MCF 10A (cell line): ENCODE measurements at regions not wholly inside any gene's neighbourhood (a gene's known extent, or its start where the extent isn't known, plus 50 kb on each side); places are given as distances from the start of the nearest gene placed in this dataset.

Source experiments
- BruUV-seq: library from RNA; stranded (reverse); fragments of 400-500 nt; replicated peaks from 2 replicates; lab custom pipeline; 2021; lab: Mats Ljungman, UMichigan
- CTCF ChIA-PET: fragments of 300-600 bp; sonication (Branson Sonifier 250); formaldehyde crosslinking; extraction: SDS; loops from one replicate; lab custom pipeline; 2021; ENCODE audit warnings: antibody characterized with exemption, inconsistent platforms; lab: Yijun Ruan, JAX
- POLR2A ChIA-PET: fragments of 300-600, 350-650 bp; sonication (Branson Sonifier 250); formaldehyde crosslinking; extraction: SDS; loops from one replicate; lab custom pipeline; 2020; ENCODE audit warnings: antibody characterized with exemption, inconsistent platforms; lab: Yijun Ruan, JAX
- DNase-seq: peaks from one replicate; pipeline ENCODE4 v3.0.0-alpha.2; 2018; ENCODE audit not compliant: unreplicated experiment
- H3K27ac Mint-ChIP-seq: one replicate; pipeline ENCODE4 v1.8.0; 2022; ENCODE audit warnings: mild to moderate bottlenecking, low read depth, mixed read lengths; ENCODE audit not compliant: unreplicated experiment
- H3K27me3 Mint-ChIP-seq: one replicate; pipeline ENCODE4 v1.8.0; 2022; ENCODE audit warnings: mixed read lengths; ENCODE audit not compliant: insufficient read depth, unreplicated experiment
- H3K36me3 Mint-ChIP-seq: one replicate; pipeline ENCODE4 v1.8.0; 2022; ENCODE audit warnings: mild to moderate bottlenecking, moderate library complexity, mixed read lengths; ENCODE audit not compliant: insufficient read depth, unreplicated experiment
- H3K4me1 Mint-ChIP-seq: one replicate; pipeline ENCODE4 v1.8.0; 2022; ENCODE audit warnings: mixed read lengths; ENCODE audit not compliant: insufficient read depth, unreplicated experiment
- H3K4me3 Mint-ChIP-seq: one replicate; pipeline ENCODE4 v1.8.0; 2022; ENCODE audit warnings: mild to moderate bottlenecking, moderate library complexity, mixed read lengths; ENCODE audit not compliant: unreplicated experiment
- H3K9me3 Mint-ChIP-seq: one replicate; pipeline ENCODE4 v1.8.0; 2022; ENCODE audit warnings: mixed read lengths; ENCODE audit not compliant: unreplicated experiment
- intact Hi-C: fragments of 100-400 bp; cut with micrococcal nuclease; formaldehyde crosslinking; loops from 2 replicates; pipeline ENCODE4 v1.14.1; 2022
- TF ChIP-seq, protein P1 (sequence below): fragments of 200-600 bp; IDR thresholded peaks from one replicate; pipeline ENCODE4 v1.8.0; 2022; ENCODE audit warnings: antibody characterized with exemption, mild to moderate bottlenecking; ENCODE audit not compliant: unreplicated experiment

GRCh38 chr9:104263942-104264341 lies 169.8 kb downstream of the SMC2 start:
- TF ChIP-seq, protein P1, sequence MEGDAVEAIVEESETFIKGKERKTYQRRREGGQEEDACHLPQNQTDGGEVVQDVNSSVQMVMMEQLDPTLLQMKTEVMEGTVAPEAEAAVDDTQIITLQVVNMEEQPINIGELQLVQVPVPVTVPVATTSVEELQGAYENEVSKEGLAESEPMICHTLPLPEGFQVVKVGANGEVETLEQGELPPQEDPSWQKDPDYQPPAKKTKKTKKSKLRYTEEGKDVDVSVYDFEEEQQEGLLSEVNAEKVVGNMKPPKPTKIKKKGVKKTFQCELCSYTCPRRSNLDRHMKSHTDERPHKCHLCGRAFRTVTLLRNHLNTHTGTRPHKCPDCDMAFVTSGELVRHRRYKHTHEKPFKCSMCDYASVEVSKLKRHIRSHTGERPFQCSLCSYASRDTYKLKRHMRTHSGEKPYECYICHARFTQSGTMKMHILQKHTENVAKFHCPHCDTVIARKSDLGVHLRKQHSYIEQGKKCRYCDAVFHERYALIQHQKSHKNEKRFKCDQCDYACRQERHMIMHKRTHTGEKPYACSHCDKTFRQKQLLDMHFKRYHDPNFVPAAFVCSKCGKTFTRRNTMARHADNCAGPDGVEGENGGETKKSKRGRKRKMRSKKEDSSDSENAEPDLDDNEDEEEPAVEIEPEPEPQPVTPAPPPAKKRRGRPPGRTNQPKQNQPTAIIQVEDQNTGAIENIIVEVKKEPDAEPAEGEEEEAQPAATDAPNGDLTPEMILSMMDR, result no peak
- Mint-ChIP-seq H3K27ac (no peak overlapping the region), H3K27me3 (no peaks in the 10 kb centered on the region), H3K4me3 (no peak overlapping the region), H3K36me3 (no peaks in the 10 kb centered on the region), H3K9me3 (no peaks in the 10 kb centered on the region), H3K4me1 (no peaks in the 10 kb centered on the region)
- BruUV-seq, result no TSS peak
- ChIA-PET CTCF (no interaction called here), POLR2A (no interaction called here)
- intact Hi-C loops, result no loop called here
- DNase-seq, result no peak

DNA sequence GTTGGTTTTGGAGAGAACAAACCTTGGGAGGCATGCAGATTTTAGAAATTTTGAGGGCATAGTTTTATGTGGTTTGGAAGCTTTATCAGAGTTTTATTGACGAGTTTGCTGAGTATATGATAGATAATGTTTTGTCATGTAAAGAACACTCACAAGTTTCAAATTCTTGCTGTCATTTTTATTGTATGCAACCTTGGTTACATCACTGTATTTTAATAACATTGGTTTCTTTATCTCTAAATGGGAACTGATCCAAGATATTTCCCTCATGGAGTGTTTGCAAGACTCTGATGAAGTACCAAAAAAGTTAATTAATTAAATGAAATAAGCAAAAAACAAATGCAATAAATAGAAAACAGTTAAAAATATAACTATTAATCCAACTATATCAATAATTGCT lies 170.3 kb downstream of the SMC2 start:
- ChIA-PET POLR2A (no interaction called here), CTCF (no interaction called here)
- Mint-ChIP-seq H3K27me3 (no peaks in the 10 kb centered on the region), H3K27ac (no peak overlapping the region), H3K36me3 (no peaks in the 10 kb centered on the region), H3K4me1 (no peaks in the 10 kb centered on the region), H3K9me3 (no peaks in the 10 kb centered on the region), H3K4me3 (no peak overlapping the region)
- intact Hi-C loops, result no loop called here
- TF ChIP-seq, protein P1, result no peak
- BruUV-seq, result no TSS peak
- DNase-seq, result no peak

- no peak overlapping the region for H3K4me3 Mint-ChIP-seq
- H3K36me3 Mint-ChIP-seq, result no peaks in the 10 kb centered on the region
- no peak overlapping the region for H3K27ac Mint-ChIP-seq
- ChIA-PET CTCF (interaction anchor here (1.0 kb wide), 1 partner anchor 11 kb away, joined by 3 read pairs; no protein-coding TSS in a partner anchor), POLR2A (no interaction called here)
- H3K27me3 Mint-ChIP-seq, result no peaks in the 10 kb centered on the region
- TF ChIP-seq, protein P1, result no peak
- intact Hi-C loops, result no loop called here
- H3K4me1 Mint-ChIP-seq, result no peaks in the 10 kb centered on the region
- H3K9me3 Mint-ChIP-seq, result no peaks in the 10 kb centered on the region
- no peak for DNase-seq
- BruUV-seq, result no TSS peak
Observed at GRCh38 chr9:104269374-104269773, 175.3 kb downstream of the SMC2 start.

DNA sequence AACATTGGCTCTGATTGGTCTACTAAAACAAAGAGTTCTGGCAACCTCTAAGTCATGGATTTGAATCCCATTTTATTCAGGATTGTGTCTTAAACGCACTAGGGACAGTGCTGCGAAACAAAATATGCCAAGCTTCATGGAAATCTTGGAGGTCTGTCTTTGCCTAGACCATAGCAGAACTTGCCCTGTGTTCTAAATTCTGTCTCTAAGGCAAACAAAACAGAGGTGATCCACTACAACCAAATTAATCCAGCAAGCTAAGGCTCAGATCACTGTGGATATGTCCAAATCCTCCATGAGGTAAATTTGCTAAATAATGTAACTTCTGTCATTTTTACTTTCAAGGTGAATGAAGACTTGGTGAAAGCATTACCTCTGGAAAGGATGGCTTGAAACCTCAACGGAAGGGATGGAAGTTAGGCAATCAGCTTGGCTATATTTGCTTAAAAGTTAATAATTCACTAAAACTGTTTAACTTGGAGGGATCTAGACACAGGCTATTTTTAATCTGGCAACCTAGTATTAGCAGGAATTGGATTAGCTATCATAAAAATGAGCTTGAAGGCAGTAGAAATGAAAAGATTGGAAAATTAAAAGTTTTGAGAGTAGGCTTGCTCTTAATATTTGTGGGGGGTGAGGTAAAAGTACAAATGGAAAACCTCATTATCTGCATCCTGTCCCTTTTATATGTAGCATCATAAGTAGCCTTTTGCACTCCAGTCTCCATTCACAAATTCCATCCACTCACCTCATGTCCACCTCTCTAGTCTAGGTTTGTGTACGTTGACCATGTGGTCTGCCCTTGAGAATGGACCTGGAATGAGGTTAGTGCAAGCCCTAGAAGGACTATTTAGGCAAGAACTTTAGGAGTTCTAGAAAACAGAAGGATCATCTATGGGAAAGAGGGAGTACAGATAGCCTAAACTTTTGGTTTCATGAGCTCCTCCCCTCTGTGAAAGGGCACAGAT lies 176.2 kb downstream of the SMC2 start:
- H3K4me3 Mint-ChIP-seq, result no peak overlapping the region
- H3K4me1 Mint-ChIP-seq, result no peaks in the 10 kb centered on the region
- no peaks in the 10 kb centered on the region for H3K9me3 Mint-ChIP-seq
- CTCF ChIA-PET, result interaction anchor here (0.9 to 1.0 kb wide), 3 partner anchors 8 to 94 kb away, joined by 3 to 4 read pairs (median 3); no protein-coding TSS in a partner anchor
- TF ChIP-seq, protein P1, result no peak
- no peaks in the 10 kb centered on the region for H3K36me3 Mint-ChIP-seq
- POLR2A ChIA-PET, result interaction anchor here (0.6 kb wide), 1 partner anchor 78 kb away, joined by 3 read pairs; no protein-coding TSS in a partner anchor
- BruUV-seq, result no TSS peak
- no peak overlapping the region for H3K27ac Mint-ChIP-seq
- intact Hi-C loops, result no loop called here
- no peaks in the 10 kb centered on the region for H3K27me3 Mint-ChIP-seq
- no peak for DNase-seq
